Keratinocyte (primary cell): ENCODE measurements at regions not wholly inside any gene's neighbourhood (a gene's known extent, or its start where the extent isn't known, plus 50 kb on each side); places are given as distances from the start of the nearest gene placed in this dataset.

Experiments used
- DNase-seq: peaks from one replicate; pipeline ENCODE4 v3.0.0-alpha.2; 2011; ENCODE audit warnings: low read depth, missing footprints, low spot score
- FAIRE-seq: peaks from 2 replicates; lab custom pipeline; 2011; peaks lifted over from hg19 to GRCh38; lab: Jason Lieb, UNC
- H2AFZ ChIP-seq: 2 replicates; pipeline ENCODE4 v1.6.0; 2012; ENCODE audit warnings: low read length, control low read depth, inconsistent platforms; ENCODE audit not compliant: control insufficient read depth
- H3K27ac ChIP-seq: 2 replicates; pipeline ENCODE4 v1.5.1; 2011; ENCODE audit warnings: low read length; ENCODE audit not compliant: control insufficient read depth, insufficient read depth
- H3K27me3 ChIP-seq: 3 replicates; pipeline ENCODE4 v1.6.0; 2011; ENCODE audit warnings: low read length; ENCODE audit not compliant: control insufficient read depth, insufficient read depth; ENCODE audit errors: extremely low read depth
- H3K36me3 ChIP-seq, 2 experiments: 2 replicates in 1 of 2; 3 replicates in 1 of 2; pipeline ENCODE4 v1.5.1; 2011; ENCODE audit warnings: low read length in 2 of 2, mild to moderate bottlenecking in 1 of 2; ENCODE audit not compliant: control insufficient read depth in 2 of 2, insufficient read depth in 2 of 2; ENCODE audit errors: extremely low read depth in 1 of 2
- H3K4me1 ChIP-seq: 3 replicates; pipeline ENCODE4 v1.5.1; 2011; ENCODE audit warnings: low read length; ENCODE audit not compliant: control insufficient read depth, insufficient read depth; ENCODE audit errors: extremely low read depth
- H3K4me2 ChIP-seq: 3 replicates; pipeline ENCODE4 v1.6.0; 2011; ENCODE audit warnings: low read depth, low read length; ENCODE audit not compliant: control insufficient read depth, insufficient read depth; ENCODE audit errors: extremely low read depth
- H3K4me3 ChIP-seq, 3 experiments: fragments of 200-600 bp in 1 of 3; sonication (generic) in 1 of 3; 2 replicates in 2 of 3; 3 replicates in 1 of 3; pipeline ENCODE4 v1.5.1; 2011 to 2016; ENCODE audit warnings: low read length in 3 of 3, mild to moderate bottlenecking in 3 of 3, control low read depth in 2 of 3, inconsistent platforms in 1 of 3, low read depth in 1 of 3, mixed read lengths in 1 of 3, mixed run types in 1 of 3, moderate library complexity in 1 of 3; ENCODE audit not compliant: control insufficient read depth in 2 of 3, insufficient read depth in 2 of 3; ENCODE audit errors: extremely low read depth in 1 of 3
- H3K79me2 ChIP-seq: 2 replicates; pipeline ENCODE4 v1.6.0; 2012; ENCODE audit warnings: low read length; ENCODE audit not compliant: control insufficient read depth, insufficient read depth
- H3K9ac ChIP-seq: 3 replicates; pipeline ENCODE4 v1.6.0; 2011; ENCODE audit warnings: low read length; ENCODE audit not compliant: control insufficient read depth, insufficient read depth; ENCODE audit errors: extremely low read depth
- H3K9me1 ChIP-seq: 3 replicates; pipeline ENCODE4 v1.6.0; 2011; ENCODE audit warnings: low read length; ENCODE audit not compliant: control insufficient read depth, insufficient read depth; ENCODE audit errors: extremely low read depth
- H3K9me3 ChIP-seq: 2 replicates; pipeline ENCODE4 v1.5.1; 2012; ENCODE audit warnings: low read depth, low read length; ENCODE audit not compliant: control insufficient read depth
- H4K20me1 ChIP-seq: 3 replicates; pipeline ENCODE4 v1.6.0; 2011; ENCODE audit warnings: low read length; ENCODE audit not compliant: control insufficient read depth, insufficient read depth; ENCODE audit errors: extremely low read depth
- EZH2 ChIP-seq: IDR thresholded peaks from one replicate; pipeline ENCODE4 v1.6.1; 2012; ENCODE audit warnings: inconsistent platforms, mild to moderate bottlenecking, low read length, moderate library complexity
- dilution Hi-C: fragments of 300-500 bp; cut with MboI; formaldehyde crosslinking; loops from one replicate; pipeline ENCODE4 v1.7.0; 2020; ENCODE audit warnings: low sequenced_read_pairs; ENCODE audit not compliant: extremely low pct_ligation_motif_present
- TF ChIP-seq, protein P1 (sequence below), 3 experiments: IDR thresholded peaks in 1 of 3; conservative IDR thresholded peaks in 1 of 3; optimal IDR thresholded peaks in 1 of 3; 2 replicates in 2 of 3; 3 replicates in 1 of 3; pipeline versions ENCODE3 to v1.5.1; 2011; ENCODE audit warnings: low read length in 3 of 3, mild to moderate bottlenecking in 3 of 3, moderate library complexity in 2 of 3, control low read depth in 1 of 3, inconsistent platforms in 1 of 3; ENCODE audit not compliant: insufficient read depth in 2 of 3; ENCODE audit errors: extremely low read depth in 1 of 3

DNA sequence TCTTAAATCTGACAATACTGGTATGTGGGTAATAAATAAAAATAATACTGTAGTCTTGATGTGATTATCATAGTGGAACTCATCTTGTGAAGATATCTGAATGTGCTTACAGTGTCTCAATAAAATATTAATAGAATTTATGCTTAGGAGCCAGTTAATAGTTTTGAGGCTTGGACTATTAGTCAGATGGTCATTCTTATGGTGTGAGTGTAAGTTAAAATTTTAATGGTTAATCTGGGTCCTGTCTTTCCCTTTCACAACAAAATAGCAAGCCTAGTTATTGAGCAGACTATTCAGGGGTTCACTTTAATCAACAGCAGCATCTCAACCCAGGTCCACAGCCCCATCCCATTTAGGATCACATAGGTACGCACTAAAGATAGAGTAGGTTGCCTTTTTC, 138.9 kb downstream of the HAUS1 start:
- no peak overlapping the region for H3K4me3 ChIP-seq
- no peak overlapping the region for H2AFZ ChIP-seq
- H3K9ac ChIP-seq: no peak overlapping the region
- peaks cover 13% of the 10 kb centered on the region for H3K4me1 ChIP-seq
- H3K27me3 ChIP-seq: no peaks in the 10 kb centered on the region
- H3K9me3 ChIP-seq: no peaks in the 10 kb centered on the region
- H3K9me1 ChIP-seq: no peaks in the 10 kb centered on the region
- dilution Hi-C loops: no loop called here
- no peak for TF ChIP-seq EZH2
- TF ChIP-seq, protein P1, sequence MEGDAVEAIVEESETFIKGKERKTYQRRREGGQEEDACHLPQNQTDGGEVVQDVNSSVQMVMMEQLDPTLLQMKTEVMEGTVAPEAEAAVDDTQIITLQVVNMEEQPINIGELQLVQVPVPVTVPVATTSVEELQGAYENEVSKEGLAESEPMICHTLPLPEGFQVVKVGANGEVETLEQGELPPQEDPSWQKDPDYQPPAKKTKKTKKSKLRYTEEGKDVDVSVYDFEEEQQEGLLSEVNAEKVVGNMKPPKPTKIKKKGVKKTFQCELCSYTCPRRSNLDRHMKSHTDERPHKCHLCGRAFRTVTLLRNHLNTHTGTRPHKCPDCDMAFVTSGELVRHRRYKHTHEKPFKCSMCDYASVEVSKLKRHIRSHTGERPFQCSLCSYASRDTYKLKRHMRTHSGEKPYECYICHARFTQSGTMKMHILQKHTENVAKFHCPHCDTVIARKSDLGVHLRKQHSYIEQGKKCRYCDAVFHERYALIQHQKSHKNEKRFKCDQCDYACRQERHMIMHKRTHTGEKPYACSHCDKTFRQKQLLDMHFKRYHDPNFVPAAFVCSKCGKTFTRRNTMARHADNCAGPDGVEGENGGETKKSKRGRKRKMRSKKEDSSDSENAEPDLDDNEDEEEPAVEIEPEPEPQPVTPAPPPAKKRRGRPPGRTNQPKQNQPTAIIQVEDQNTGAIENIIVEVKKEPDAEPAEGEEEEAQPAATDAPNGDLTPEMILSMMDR (optimal IDR thresholded peaks at IDR 0.05 in 1 of 3, IDR thresholded peaks at IDR 0.05 in 1 of 3, conservative IDR thresholded peaks at IDR 0.05 in 1 of 3; ENCODE audit: extremely low read depth in 1 of 3, insufficient read depth in 2 of 3, low read length in 3 of 3): no peak
- no peak overlapping the region for H3K27ac ChIP-seq
- no peaks in the 10 kb centered on the region for H4K20me1 ChIP-seq
- DNase-seq (no peak), FAIRE-seq (no peak)
- H3K4me2 ChIP-seq: no peak overlapping the region
- peaks cover 72% of the 10 kb centered on the region for H3K79me2 ChIP-seq
- H3K36me3 ChIP-seq: peaks cover 1 to 4% of the 10 kb centered on the region in 2 experiments

DNA sequence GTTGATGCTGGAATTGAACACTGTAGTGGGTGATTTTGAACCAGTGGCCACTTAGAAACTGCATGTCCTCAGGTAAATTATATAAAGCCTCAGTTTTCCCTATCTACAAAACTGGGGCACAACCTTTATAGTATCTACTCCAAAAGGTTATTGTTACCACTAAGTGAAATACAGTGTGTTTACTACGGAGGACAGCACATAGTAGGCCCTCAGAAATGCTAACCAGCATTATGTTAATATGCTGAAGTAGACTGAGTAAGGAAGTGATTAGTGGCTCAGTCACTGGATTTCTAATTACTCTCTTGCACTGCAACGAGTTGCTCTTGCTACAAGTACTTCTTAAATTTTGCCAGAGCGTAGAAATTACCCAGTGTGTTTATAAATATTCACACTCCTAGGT, 139.5 kb downstream of the HAUS1 start:
- no peaks in the 10 kb centered on the region for H3K9me3 ChIP-seq
- no peak overlapping the region for H3K4me2 ChIP-seq
- H3K4me3 ChIP-seq: no peak overlapping the region
- DNase-seq: no peak
- TF ChIP-seq, protein P1 (optimal IDR thresholded peaks at IDR 0.05 in 1 of 3, IDR thresholded peaks at IDR 0.05 in 1 of 3, conservative IDR thresholded peaks at IDR 0.05 in 1 of 3; ENCODE audit: extremely low read depth in 1 of 3, insufficient read depth in 2 of 3, low read length in 3 of 3): no peak
- no peak for TF ChIP-seq EZH2
- H2AFZ ChIP-seq: no peak overlapping the region
- H4K20me1 ChIP-seq: no peaks in the 10 kb centered on the region
- no peaks in the 10 kb centered on the region for H3K9me1 ChIP-seq
- dilution Hi-C loops: no loop called here
- peaks cover 1 to 7% of the 10 kb centered on the region in 2 experiments for H3K36me3 ChIP-seq
- H3K27me3 ChIP-seq: no peaks in the 10 kb centered on the region
- no peak overlapping the region for H3K27ac ChIP-seq
- no peak overlapping the region for H3K9ac ChIP-seq
- FAIRE-seq: no peak
- H3K79me2 ChIP-seq: peaks cover 75% of the 10 kb centered on the region
- H3K4me1 ChIP-seq: peaks cover 7% of the 10 kb centered on the region
